HG02588 (cell line): ENCODE measurements at regions not wholly inside any gene's neighbourhood (a gene's known extent, or its start where the extent isn't known, plus 50 kb on each side); places are given as distances from the start of the nearest gene placed in this dataset.

Experiments
- ATAC-seq: cut with Tn5 transposase; IDR thresholded peaks from one replicate; pipeline ENCODE4 v1.9.1; 2021; ENCODE audit warnings: mild to moderate bottlenecking, moderate library complexity; ENCODE audit not compliant: unreplicated experiment

- no peak for ATAC-seq
Measured at GRCh38 chr4:128403586-128403985, 116.0 kb upstream of the PGRMC2 start.

GRCh38 chr4:128394778-128395177, 107.2 kb upstream of the PGRMC2 start:
- no peak for ATAC-seq

- no peak for ATAC-seq
Measured at GRCh38 chr4:128393101-128393704, 105.6 kb upstream of the PGRMC2 start.

- no peak for ATAC-seq
Measured at GRCh38 chr4:128390475-128390996, 102.9 kb upstream of the PGRMC2 start.

- no peak for ATAC-seq
Measured at GRCh38 chr4:128388796-128389195, 101.2 kb upstream of the PGRMC2 start.

GRCh38 chr4:128388352-128388630, 100.7 kb upstream of the PGRMC2 start:
- no peak for ATAC-seq

- no peak for ATAC-seq
Measured at GRCh38 chr4:128387600-128388351, 100.2 kb upstream of the PGRMC2 start.

- no peak for ATAC-seq
Measured at GRCh38 chr4:128386761-128387599, 99.4 kb upstream of the PGRMC2 start.

- ATAC-seq, result no peak
Measured at GRCh38 chr4:128385683-128386304, 98.2 kb upstream of the PGRMC2 start.

GRCh38 chr4:128384765-128385598, 97.4 kb upstream of the PGRMC2 start:
- no peak for ATAC-seq

- ATAC-seq, result no peak
Measured at GRCh38 chr4:128384091-128384520, 96.5 kb upstream of the PGRMC2 start.

GRCh38 chr4:128381748-128382559, 94.3 kb upstream of the PGRMC2 start:
- no peak for ATAC-seq

- no peak for ATAC-seq
Measured at GRCh38 chr4:128380306-128380705, 92.7 kb upstream of the PGRMC2 start.

- ATAC-seq, result no peak
Measured at GRCh38 chr4:128379860-128380259, 92.2 kb upstream of the PGRMC2 start.

GRCh38 chr4:128378668-128379067, 91.1 kb upstream of the PGRMC2 start:
- ATAC-seq, result no peak

- no peak for ATAC-seq
Measured at GRCh38 chr4:128376958-128377357, 89.3 kb upstream of the PGRMC2 start.

GRCh38 chr4:128376303-128376702, 88.7 kb upstream of the PGRMC2 start:
- no peak for ATAC-seq

- no peak for ATAC-seq
Measured at GRCh38 chr4:128373628-128374027, 86.0 kb upstream of the PGRMC2 start.

GRCh38 chr4:128371876-128372275, 84.3 kb upstream of the PGRMC2 start:
- ATAC-seq, result no peak
